Cardiac septum (tissue), 1 donor: ENCODE measurements at regions not wholly inside any gene's neighbourhood (a gene's known extent, or its start where the extent isn't known, plus 50 kb on each side); places are given as distances from the start of the nearest gene placed in this dataset.

Experiments used
- DNase-seq: peaks from one replicate; pipeline ENCODE4 v3.0.0-alpha.2; 2020; ENCODE audit warnings: low spot score
- intact Hi-C: fragments of 100-400 bp; cut with DNase I; formaldehyde crosslinking; loops from one replicate; pipeline ENCODE4 v1.14.0; 2022
- donor health status: DM: no; HTN: no; CAD: no.

DNA sequence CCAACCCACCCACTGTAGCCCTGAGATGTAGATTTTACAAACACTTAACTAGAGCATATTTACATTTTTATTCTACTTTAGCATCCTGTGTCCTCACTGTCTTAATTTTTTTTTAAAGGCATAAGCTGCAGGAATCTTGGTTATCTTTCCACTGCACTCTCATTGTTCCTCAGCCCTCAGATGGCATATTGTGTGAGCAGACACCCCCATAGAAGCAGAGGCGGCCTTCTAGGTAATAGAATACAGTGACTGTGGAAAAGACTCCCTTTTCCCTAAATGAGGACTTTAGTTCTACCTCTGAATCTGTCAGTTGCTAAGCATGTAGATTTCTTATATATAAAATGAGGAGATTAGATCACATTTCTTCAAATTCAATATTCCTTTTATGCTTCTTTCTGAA lies 543.5 kb upstream of the SPHKAP start:
- DNase-seq: no peak
- intact Hi-C loops: no loop called here

DNA sequence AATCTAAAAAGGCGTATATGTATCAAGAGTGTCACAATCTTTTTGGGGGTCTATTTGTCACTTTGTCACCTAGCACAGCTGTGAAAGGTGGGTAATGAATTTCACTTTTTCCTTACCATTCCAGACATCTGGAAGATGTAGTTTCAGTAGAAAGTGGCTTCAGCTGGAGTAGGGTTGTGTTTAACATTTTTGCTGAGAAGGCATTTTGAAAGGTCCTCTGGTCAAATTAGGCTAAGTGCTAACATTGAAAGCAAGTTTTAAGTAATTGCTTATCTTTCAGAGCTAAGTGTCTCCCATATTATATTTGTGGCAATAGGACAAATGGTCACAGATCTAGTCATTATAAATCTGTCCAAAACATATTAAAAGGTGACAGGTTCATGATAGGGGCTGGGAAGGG lies 542.1 kb upstream of the SPHKAP start:
- intact Hi-C loops: no loop called here
- no peak for DNase-seq

DNA sequence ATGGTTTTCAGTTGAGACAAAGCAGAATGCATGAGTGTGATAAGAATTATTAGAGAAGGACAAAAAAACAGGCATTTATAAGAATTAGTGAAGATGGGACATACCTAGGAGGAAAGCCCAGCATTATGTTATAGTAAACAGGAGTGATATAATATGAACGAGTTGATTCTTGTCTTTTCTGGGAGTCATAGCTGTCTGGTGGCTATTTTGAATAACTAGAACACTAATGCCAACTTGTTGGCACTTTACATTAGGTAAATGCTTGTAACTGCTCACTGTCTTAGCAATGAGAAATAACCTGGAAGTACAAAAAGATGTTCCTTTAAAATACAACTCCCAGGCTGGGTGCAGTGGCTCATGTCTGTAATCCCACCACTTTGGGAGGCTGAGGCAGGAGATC lies 540.8 kb upstream of the SPHKAP start:
- intact Hi-C loops: no loop called here
- no peak for DNase-seq

DNA sequence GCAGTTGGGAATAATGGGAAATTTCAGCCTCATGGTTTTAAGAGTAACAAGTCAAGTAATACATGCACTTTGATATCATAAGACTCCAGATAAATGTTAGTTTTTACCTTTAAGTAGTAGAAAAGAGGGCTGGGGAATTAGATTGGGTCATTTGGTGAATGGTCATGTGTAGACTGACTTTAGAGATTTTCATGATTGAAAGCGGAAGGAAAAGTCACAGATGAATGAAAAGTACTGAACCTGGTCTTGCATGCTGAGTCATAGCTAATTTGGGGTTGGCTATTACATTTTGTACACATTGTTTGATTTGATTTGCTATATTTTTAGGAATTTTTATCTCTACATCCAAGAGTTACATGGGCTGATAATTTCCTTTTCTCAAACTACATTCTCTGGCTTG lies 539.4 kb upstream of the SPHKAP start:
- DNase-seq: no peak
- intact Hi-C loops: no loop called here

DNA sequence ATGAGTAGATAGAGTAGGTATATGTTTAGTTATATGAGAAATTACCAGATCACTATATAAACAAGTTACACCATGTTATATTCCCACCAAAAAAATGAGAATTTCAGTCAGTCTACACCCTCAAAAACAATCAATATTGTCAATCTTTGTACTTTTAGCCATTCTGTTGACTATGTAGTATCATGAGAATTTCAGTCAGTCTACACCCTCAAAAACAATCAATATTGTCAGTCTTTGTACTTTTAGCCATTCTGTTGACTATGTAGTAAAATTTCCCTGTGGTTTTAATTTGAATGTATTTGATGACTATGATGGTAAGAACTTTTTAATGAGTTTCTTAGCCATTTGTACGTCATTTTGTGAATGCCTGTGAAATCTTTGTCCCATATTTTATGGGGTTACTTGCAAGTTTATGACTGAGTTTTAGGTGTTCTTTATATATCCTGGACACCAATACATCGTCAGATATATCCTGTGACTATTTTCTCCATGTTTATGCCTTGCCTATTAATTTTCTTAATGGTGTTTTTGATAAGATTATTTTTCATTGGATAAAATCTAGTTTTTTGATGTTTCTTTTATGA lies 528.4 kb upstream of the SPHKAP start:
- no peak for DNase-seq
- intact Hi-C loops: no loop called here

DNA sequence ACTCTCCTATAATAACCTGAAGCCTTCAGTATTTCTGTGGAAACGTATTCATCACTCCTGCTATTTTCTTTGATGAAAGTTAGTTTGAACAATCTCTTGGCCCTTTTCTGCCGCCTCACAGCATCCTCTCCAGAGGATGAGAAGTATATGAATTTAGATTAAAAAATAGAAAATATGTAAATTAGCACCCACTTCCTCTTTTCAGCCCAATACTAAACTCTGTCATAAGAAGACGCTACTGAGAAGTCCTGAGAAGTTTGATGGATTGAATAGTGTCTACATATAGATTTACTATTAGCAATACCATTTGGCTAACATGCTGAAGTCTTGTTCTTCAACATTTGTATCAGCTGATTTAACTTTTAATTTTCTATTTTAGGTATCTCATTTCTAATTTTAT lies 526.4 kb upstream of the SPHKAP start:
- intact Hi-C loops: no loop called here
- no peak for DNase-seq

DNA sequence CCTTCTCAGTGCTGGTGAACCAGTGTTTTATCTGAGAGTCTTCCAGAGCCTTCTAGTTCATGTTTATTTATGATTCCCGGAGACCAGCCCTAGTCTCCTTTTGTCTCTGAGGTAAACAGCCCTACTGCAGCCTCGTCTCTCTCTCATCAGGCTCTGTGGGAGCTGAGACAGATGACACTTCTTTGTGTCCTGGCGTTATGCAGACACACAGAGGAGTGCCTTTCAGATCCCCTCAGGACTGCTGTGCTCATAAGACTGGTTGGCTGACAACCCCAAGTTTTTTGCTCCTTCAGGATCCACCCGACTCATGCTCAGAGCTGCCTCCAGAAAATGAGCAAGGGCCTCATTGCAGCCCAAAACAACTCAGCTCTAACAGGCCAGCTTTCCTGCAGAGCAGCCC lies 523.8 kb upstream of the SPHKAP start:
- intact Hi-C loops: no loop called here
- DNase-seq: no peak

DNA sequence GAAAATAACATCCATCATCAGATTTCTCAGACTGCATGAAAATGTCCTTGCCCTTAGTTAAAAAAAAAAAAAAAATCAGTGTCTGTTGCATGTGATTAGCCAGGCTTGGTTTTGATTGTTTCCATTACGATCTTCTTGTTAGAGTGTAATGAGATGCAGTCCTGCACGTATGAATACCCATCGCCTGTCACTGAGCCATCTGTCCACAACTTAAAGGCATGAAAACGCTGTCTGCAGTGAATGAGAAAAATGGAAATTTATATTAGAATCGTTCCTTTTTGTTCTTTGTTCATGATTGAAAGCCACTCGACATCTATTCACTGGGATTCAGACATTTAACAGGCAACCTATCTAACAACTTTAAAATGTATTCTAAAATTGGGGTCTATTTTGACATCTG lies 521.7 kb upstream of the SPHKAP start:
- no peak for DNase-seq
- intact Hi-C loops: no loop called here

DNA sequence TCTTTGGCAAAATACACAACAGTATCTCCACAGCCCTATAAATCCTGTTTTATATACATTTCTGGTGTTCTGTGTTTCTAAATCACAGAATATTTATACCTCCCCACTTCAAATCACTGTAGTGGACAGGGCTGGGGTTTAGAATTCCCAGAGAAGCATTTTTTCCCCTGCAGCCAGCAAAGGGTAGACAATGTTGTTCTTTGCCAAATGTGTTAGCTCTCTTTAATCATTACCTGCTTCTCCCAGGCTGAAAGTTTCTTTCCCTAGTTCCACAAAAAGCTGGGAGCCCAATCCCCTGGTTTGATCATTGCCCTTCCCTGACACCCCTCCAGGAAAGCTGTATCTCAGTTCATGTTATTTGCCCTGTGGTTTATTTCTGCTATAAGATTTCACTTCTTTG lies 520.0 kb upstream of the SPHKAP start:
- intact Hi-C loops: no loop called here
- DNase-seq: no peak

DNA sequence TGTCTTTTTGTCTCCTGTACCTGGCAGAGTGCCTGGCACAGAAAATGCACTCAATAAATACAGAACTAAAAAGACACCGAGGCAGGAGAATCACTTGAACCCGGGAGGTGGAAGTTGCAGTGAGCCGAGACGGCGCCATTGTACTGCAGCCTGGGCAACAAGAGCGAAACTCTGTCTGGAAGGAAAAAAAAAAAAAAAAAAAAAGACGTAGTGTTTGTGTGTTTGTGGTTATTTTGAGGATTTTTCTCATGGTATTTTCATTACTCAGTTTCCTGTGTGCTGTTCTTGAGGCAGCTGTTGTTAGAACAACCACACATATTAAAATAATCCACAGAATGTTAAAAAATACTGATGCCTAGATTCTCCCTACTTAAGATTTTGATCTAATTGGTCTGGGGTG lies 519.2 kb upstream of the SPHKAP start:
- intact Hi-C loops: no loop called here
- DNase-seq: no peak

DNA sequence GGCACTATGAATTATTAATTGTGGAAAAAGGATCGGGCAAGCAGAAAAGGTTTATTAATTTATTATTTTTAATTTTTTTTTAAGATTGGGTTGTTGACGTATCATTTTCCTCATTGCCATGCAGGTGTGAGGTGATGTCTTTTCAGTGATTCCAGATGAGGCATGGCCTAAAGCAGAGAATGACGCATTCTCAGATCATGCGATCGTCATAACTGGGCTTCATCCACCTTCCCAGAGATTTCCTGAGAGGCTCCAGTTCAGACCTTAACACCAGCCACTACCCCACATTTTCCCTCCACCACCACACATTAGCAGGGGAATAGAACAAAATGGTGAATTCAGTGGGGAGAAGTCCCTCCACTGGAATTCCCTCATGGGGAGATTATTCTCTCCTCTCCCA lies 518.4 kb upstream of the SPHKAP start:
- intact Hi-C loops: loop anchor here (2.0 kb wide), 1 partner anchor 573 kb away; no protein-coding TSS in a partner anchor
- DNase-seq: no peak

DNA sequence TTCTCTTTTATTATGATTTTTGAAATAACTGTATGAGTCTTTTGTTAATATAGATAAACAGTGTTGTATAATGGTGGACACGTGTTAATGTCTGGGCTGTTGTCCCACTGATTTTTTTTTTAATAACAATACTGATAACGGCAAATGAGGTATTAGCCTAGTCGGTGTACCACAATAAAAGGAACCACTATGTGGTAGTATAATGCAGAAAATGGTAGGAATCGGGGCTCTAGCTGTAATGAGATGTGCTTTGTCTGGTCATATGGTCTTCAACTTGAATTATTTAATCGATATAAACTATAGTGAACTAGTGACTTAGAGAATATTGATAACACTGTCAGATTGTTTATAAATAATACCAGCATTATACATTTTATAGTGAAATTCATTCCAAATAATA lies 517.9 kb upstream of the SPHKAP start:
- intact Hi-C loops: loop anchor here (2.0 kb wide), 1 partner anchor 573 kb away; no protein-coding TSS in a partner anchor
- DNase-seq: no peak

DNA sequence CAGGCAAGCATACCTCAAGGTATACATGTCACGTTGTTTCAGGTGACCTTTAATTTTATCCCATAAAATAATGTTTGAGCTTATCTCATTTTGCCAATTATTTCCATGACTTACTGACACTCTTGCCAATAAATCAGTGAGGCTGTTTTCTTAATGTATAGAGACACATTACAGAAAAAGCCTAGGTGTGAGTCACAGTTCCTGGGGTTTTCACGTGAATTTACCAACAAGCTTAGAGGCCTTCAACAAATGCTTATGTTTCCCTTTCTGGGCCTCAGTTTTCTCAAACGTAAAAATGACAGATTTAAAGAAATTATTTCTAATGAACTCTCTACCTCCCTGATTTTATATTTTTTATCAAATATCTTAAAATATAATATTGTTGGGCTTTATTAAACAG lies 517.5 kb upstream of the SPHKAP start:
- intact Hi-C loops: loop anchor here (2.0 kb wide), 1 partner anchor 574 kb away; no protein-coding TSS in a partner anchor
- DNase-seq: no peak

DNA sequence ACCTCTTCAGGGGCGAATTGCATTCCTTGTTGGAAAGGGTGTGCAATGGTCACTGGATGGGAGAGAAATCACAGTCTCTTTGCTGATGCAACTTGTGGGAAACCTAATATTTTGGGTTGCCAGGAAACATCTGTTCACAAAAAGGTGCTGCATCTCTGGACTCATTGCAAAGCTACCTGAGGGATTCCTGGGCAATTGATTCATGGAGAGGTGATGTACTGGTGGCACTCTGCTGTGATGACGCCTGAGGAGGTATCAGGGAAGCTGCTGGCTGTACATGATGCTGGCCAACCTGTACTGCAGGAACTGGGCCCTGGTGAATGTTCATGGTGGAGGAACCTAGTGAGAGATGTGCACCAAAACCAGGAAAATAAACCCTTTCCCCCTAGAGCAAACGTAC lies 516.0 kb upstream of the SPHKAP start:
- no peak for DNase-seq
- intact Hi-C loops: no loop called here

DNA sequence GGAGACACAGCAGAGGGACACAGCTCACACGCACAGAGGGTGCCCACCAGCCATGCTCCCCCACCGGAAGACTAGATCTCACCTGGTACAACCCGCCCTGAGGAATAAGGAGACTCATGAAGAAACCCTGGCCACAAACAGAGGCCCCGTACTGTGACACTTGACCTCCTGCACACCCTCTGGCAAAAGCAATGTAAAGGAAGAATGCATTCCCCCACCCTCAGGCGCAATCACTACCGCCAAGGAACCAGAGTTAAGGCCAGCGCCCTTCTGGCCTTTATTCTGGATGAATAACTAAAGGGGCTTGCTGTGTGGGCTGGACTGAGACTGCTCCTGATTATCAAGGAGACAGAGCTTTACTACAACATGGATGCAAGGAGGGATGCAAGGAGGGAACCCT lies 509.2 kb upstream of the SPHKAP start:
- intact Hi-C loops: no loop called here
- no peak for DNase-seq

DNA sequence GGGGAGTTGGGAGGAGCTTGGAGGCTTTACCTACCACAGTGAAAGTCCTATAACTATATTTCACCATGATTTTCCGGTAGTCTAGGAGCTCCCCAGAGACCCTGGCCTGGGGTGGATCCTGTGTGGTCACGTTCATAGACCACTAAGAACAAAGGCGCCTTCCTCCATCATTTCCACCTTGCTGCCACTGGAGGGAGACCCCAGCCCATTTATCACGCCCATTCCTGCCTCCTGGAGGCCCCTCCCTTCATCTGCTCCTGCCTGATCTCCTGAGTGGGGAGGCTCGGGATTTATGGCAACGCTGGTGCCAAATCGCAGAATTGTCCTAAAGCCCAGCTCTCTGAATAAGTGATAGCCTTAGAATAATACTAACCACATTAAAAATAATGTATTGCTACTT lies 507.6 kb upstream of the SPHKAP start:
- intact Hi-C loops: loop anchor here (10.0 kb wide), 1 partner anchor 896 kb away; no protein-coding TSS in a partner anchor
- DNase-seq: no peak

DNA sequence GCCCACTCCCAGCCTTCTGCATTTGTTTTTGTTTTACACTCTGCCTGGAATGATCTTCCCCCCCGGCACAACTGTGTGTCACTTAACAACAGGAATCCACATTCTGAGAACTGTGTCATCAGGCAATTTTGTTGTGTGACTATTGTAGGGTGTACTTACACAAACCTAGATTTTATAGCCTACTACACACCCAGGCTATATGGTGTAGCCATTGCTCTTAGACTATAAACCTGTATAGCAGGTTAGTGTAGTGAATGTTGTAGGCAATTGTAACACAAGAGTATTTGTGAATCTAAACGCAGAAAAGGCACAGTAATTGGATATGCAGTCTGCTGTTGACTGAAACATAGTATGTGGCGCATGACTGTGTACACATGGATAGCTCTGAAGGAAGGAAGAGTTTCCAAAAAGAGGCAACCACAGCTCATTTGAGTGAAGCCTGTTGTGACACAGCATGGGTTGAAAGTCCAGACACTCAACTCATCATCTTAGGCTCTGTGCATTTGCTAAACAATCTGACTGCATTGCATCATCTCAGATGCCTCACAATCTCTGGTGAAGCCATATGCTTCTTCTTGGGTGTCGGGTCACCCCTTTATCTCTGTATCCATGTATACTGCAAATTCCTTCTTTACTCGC lies 506.6 kb upstream of the SPHKAP start:
- intact Hi-C loops: loop anchor here (10.0 kb wide), 1 partner anchor 897 kb away; no protein-coding TSS in a partner anchor
- no peak for DNase-seq

DNA sequence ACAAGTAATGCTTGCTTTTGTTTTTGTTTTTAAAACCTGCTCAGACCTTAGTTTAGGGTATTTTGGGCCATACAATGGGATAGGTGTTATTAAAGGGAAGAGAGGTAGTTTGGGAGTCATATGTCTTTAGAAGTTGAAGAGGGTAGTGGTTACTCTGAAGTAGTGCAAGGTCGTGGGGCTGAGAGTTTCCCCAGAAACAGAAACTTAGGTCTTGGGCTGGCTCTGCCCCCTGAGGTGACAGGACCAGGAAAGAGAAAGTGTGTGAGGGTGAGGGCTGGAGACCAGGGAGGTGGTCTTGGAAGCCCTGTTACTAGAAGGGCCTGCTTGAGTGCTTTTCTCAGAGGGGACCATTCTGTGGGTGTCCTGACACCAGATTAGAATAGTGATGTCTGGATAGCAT lies 500.5 kb upstream of the SPHKAP start:
- intact Hi-C loops: loop anchor here (10.0 kb wide), 1 partner anchor 903 kb away; no protein-coding TSS in a partner anchor
- DNase-seq: no peak

DNA sequence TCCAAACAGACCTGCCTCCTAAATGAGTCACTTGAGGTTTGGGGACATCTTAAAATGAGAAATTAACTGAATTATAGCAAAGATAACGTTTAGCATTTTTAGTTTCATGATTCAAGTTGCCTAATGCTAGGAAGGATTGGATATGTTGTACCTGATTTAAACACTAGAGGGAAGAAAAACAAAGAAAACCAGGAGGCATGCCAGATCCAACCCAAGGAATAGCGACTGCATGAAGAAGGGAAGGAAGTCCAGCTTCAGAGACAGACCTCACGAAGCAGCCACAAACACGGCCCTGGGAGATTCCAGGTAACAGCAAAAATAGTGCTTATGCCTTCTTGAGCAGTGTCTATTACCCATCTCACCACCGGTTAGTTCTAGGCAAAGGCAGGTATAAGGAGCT lies 499.9 kb upstream of the SPHKAP start:
- no peak for DNase-seq
- intact Hi-C loops: loop anchor here (10.0 kb wide), 1 partner anchor 903 kb away; no protein-coding TSS in a partner anchor

DNA sequence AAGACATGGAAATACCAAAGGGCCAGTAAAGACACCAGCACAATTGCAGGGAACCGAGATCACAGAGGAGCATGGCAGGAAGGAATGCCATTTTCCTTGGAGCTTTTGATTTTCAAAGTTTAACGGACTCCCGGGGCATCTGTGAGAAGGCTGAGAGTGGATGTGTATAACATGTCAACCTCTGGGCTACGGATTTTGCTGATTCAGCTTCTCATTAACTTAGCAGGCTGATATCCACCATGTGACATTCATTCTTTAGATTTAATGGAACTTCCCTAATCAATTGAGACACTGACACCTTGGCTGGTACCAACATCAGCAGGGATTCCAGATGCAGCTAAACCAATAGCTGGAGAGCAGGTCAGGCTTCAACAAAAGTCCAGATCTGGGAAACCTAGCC lies 496.6 kb upstream of the SPHKAP start:
- intact Hi-C loops: no loop called here
- no peak for DNase-seq

DNA sequence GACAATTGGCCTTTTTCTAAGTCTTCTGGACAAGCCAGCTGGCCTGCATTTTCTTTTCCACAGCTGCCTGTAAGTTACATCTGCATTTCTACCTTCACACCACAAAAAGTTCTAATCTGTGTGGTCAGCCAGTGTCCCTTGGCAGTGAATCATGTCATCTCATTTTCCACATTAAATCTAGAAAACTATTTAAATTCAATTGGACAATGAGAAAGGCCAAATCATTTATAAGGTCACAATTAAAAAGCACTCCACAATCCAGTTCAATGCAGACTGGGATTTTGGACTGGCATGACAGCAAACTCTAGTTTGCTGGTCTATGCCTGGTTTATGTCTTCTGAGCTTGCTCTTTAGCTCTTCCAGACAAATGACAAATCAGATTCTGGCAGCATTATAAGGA lies 494.2 kb upstream of the SPHKAP start:
- intact Hi-C loops: no loop called here
- DNase-seq: no peak

DNA sequence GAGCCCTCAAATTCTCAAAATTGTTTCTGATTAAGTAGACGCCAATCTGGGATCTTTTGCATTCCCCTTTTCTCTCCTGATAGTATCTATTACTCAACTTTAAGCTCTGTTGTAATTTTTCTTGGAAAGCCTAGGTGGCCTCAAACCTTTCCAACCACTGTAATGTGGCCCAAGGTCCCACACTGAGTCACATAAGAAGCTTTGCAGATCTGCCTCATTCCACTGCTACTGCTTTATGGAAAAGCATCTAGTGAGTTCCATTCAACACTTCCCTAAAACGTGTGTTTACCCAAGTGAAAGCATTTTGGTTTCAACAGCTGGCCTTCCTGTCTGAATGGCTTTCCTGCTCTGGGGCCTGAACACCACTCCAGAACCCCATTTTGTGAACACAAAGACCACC lies 493.6 kb upstream of the SPHKAP start:
- no peak for DNase-seq
- intact Hi-C loops: no loop called here
